Stomach (tissue), 8 donors: ENCODE measurements at regions not wholly inside any gene's neighbourhood (a gene's known extent, or its start where the extent isn't known, plus 50 kb on each side); places are given as distances from the start of the nearest gene placed in this dataset.

ENCODE experiments used
- DNase-seq, 2 donors: peaks; one replicate each; pipeline versions ENCODE4 v3.0.0 to v3.0.0-alpha.2; 2013 to 2019
- H3K27ac ChIP-seq, 5 donors: fragments of 200-600 bp in 4 of 5; sonication (generic) in 4 of 5; one replicate each; pipeline ENCODE4 v1.5.1; 2013 to 2019; ENCODE audit warnings: mild to moderate bottlenecking in 1 of 5, moderate library complexity in 1 of 5
- H3K27me3 ChIP-seq, 3 donors: fragments of 200-600 bp; sonication (generic); one replicate each; pipeline ENCODE4 v1.5.1; 2017 to 2019; ENCODE audit warnings: mixed run types in 1 of 3
- H3K36me3 ChIP-seq, 4 donors: fragments of 200-600 bp; sonication (generic); 1 replicate in 3 of 4; 2 replicates in 1 of 4; pipeline ENCODE4 v1.5.1; 2016 to 2019
- H3K4me1 ChIP-seq, 4 donors: fragments of 200-600 bp; sonication (generic); one replicate each; pipeline ENCODE4 v1.5.1; 2016 to 2019
- H3K4me3 ChIP-seq, 4 donors: fragments of 200-600 bp; sonication (generic) in 3 of 4; one replicate each; pipeline ENCODE4 v1.5.1; 2016 to 2019; ENCODE audit warnings: mild to moderate bottlenecking in 1 of 4
- H3K9me3 ChIP-seq, 4 donors: fragments of 200-600 bp; sonication (generic); one replicate each; pipeline ENCODE4 v1.5.1; 2016 to 2019
- EP300 ChIP-seq: sonication (generic); formaldehyde crosslinking; IDR thresholded peaks from one replicate; pipeline ENCODE4 v1.6.1; 2017; ENCODE audit warnings: antibody characterized with exemption
- POLR2A ChIP-seq, 4 donors: fragments of 450-650 bp; IDR thresholded peaks; one replicate each; pipeline ENCODE4 v1.6.1; 2016; ENCODE audit warnings: antibody characterized with exemption in 4 of 4, control low read depth in 2 of 4, mild to moderate bottlenecking in 1 of 4, moderate library complexity in 1 of 4
- POLR2AphosphoS5 ChIP-seq, 3 donors: sonication (generic); formaldehyde crosslinking; IDR thresholded peaks; one replicate each; pipeline ENCODE4 v1.6.1; 2016; ENCODE audit warnings: antibody characterized with exemption in 3 of 3
- WGBS, 5 donors: extraction: QIAGEN DNeasy Blood & Tissue Kit in 3 of 5; methylation state at CpG; one replicate each; pipeline versions ENCODE4 v1.1.5 to v1.1.7; 2013 to 2018; 5-methylcytosine and 5-hydroxymethylcytosine counted together
- intact Hi-C: fragments of 100-400 bp; cut with DNase I; formaldehyde crosslinking; loops from one replicate; pipeline ENCODE4 v1.15.1; 2023; ENCODE audit warnings: low total_unique reads
- TF ChIP-seq, protein P1 (sequence below), 7 experiments: fragments of 450-650 bp in 4 of 7; fragments of 200-600 bp in 3 of 7; sonication (generic) in 3 of 7; IDR thresholded peaks; one replicate each; pipeline ENCODE4 v1.5.1; 2016 to 2019; ENCODE audit warnings: antibody characterized with exemption in 7 of 7, control low read depth in 2 of 7, mild to moderate bottlenecking in 1 of 7
- donor health status: healthy with polysubstance abuse.
- donor health status: Bipolar disorder and iron deficiency.
- donor health status: healthy.

DNA sequence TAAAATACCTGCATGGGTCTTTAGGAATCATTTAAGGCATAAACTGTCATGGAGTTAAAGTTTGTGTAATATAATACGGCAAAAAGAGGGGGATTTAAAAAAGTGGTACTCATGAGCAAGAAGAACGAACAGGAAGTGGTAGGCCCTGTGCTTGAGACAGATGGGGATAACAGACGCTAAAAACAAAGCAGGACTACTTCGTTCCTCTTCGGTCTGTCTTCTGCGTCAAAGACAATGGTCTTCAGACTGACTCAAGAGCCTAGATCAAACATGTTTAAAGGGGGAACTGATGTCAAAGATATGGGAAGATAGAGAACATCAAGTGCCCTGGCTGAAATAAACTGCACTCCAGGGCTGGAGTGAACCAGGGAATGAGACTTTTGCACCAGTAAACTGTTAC, 59.8 kb upstream of the RFX3 start:
- H3K36me3 ChIP-seq: no peaks in the 10 kb centered on the region
- H3K9me3 ChIP-seq: peaks cover 0 to 40% (median 21%) of the 10 kb centered on the region in 4 donors
- no peak for TF ChIP-seq POLR2AphosphoS5 (IDR thresholded peaks at IDR 0.05)
- no peak for TF ChIP-seq POLR2A (IDR thresholded peaks at IDR 0.05)
- no peak for TF ChIP-seq EP300
- TF ChIP-seq, protein P1, sequence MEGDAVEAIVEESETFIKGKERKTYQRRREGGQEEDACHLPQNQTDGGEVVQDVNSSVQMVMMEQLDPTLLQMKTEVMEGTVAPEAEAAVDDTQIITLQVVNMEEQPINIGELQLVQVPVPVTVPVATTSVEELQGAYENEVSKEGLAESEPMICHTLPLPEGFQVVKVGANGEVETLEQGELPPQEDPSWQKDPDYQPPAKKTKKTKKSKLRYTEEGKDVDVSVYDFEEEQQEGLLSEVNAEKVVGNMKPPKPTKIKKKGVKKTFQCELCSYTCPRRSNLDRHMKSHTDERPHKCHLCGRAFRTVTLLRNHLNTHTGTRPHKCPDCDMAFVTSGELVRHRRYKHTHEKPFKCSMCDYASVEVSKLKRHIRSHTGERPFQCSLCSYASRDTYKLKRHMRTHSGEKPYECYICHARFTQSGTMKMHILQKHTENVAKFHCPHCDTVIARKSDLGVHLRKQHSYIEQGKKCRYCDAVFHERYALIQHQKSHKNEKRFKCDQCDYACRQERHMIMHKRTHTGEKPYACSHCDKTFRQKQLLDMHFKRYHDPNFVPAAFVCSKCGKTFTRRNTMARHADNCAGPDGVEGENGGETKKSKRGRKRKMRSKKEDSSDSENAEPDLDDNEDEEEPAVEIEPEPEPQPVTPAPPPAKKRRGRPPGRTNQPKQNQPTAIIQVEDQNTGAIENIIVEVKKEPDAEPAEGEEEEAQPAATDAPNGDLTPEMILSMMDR (IDR thresholded peaks at IDR 0.05): no peak
- H3K27ac ChIP-seq: no peak overlapping the region
- H3K27me3 ChIP-seq: no peaks in the 10 kb centered on the region
- intact Hi-C loops: no loop called here
- H3K4me1 ChIP-seq: no peaks in the 10 kb centered on the region
- no peak for DNase-seq
- WGBS, 5 donors: 75 to 82% (median 80%) methylated on average over 6 of the region's 6 CpGs
- no peak overlapping the region for H3K4me3 ChIP-seq

DNA sequence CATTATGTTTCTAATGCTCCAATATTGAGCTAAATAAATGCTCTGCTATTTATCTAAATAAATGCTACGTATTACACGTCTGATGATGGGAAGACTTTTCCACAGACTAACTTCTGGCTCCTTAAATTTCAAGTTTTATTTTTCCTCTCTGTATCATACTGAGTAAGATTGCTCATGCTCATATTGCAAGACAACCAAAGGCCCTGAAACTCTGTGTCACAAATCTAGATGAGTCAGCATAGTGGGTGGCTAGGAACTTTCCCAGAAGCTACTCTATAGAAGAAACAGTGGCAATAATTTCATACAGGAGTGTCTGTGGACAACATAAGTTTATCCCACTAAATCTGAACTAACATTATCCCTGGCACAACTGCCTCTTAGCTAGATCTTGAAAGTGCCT, 53.0 kb upstream of the RFX3 start:
- peaks cover 0 to 41% (median 30%) of the 10 kb centered on the region in 4 donors for H3K9me3 ChIP-seq
- H3K27ac ChIP-seq: no peak overlapping the region
- H3K27me3 ChIP-seq: no peaks in the 10 kb centered on the region
- TF ChIP-seq EP300 (no peak), POLR2A (IDR thresholded peaks at IDR 0.05) (no peak), POLR2AphosphoS5 (IDR thresholded peaks at IDR 0.05) (no peak)
- TF ChIP-seq, protein P1 (IDR thresholded peaks at IDR 0.05): no peak
- no peak overlapping the region for H3K4me3 ChIP-seq
- no peaks in the 10 kb centered on the region for H3K4me1 ChIP-seq
- WGBS, 5 donors: 86 to 99% (median 93%) methylated on average over 2 of the region's 2 CpGs
- no peaks in the 10 kb centered on the region for H3K36me3 ChIP-seq
- DNase-seq: no peak
- intact Hi-C loops: no loop called here

DNA sequence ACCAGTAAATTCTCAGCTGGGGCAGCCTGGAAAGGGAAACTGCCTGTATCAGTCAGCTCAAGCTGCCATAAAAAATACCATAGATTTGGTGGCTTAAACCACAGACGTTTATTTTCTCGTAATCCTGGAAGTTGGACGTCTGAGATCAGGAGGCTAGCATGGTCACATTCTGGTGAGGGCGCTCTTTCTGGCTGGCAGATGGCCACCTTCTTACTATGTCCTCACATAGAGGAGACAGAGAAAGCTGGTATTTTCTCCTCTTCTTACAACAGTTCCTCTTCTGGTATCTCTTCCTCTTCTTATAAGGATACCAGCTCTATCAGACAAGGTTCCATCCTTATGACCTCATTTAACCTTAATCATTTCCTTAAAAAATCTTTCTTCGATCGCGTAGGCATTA, 50.5 kb upstream of the RFX3 start:
- H3K4me1 ChIP-seq: no peaks in the 10 kb centered on the region
- no peak overlapping the region for H3K27ac ChIP-seq
- no peak overlapping the region for H3K4me3 ChIP-seq
- H3K27me3 ChIP-seq: no peaks in the 10 kb centered on the region
- 63 to 88% (median 83%) methylated on average over 7 of the region's 7 CpGs for WGBS, 5 donors
- intact Hi-C loops: no loop called here
- no peaks in the 10 kb centered on the region for H3K36me3 ChIP-seq
- TF ChIP-seq EP300: no peak
- no peak for TF ChIP-seq POLR2AphosphoS5 (IDR thresholded peaks at IDR 0.05)
- no peak for TF ChIP-seq POLR2A (IDR thresholded peaks at IDR 0.05)
- TF ChIP-seq, protein P1 (IDR thresholded peaks at IDR 0.05): no peak
- peaks cover 0 to 22% (median 18%) of the 10 kb centered on the region in 4 donors for H3K9me3 ChIP-seq
- no peak for DNase-seq

DNA sequence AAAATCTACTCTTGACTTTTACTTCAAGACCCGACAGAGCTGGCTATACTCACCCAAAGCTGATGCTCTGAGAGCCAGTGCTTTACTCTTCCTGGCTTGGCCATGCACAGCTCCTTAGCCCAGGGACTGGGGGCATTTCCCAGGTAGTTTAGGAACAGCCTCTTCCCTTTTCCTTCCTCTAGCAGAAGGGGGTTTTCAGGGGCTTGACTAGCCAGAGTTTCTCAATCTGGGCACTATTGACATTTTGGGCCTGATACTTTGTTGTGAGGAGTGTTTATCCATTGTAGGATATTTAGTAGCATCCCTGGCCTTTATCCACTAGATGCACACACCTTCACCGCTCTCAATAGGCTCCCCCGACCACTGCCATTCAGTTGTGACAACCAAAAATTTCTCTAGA, 50.0 kb upstream of the RFX3 start:
- Histone ChIP-seq H3K27me3 (no peaks in the 10 kb centered on the region), H3K9me3 (peaks cover 0 to 17% (median 13%) of the 10 kb centered on the region in 4 donors), H3K27ac (no peak overlapping the region), H3K4me1 (no peaks in the 10 kb centered on the region), H3K36me3 (no peaks in the 10 kb centered on the region), H3K4me3 (no peak overlapping the region)
- DNase-seq: no peak
- intact Hi-C loops: no loop called here
- WGBS, 5 donors: 89 to 97% (median 94%) methylated on average over 3 of the region's 3 CpGs
- TF ChIP-seq POLR2AphosphoS5 (IDR thresholded peaks at IDR 0.05) (no peak), EP300 (no peak), POLR2A (IDR thresholded peaks at IDR 0.05) (no peak)
- TF ChIP-seq, protein P1 (IDR thresholded peaks at IDR 0.05): no peak
